Fibroblast of gingiva (primary cell): ENCODE measurements at regions not wholly inside any gene's neighbourhood (a gene's known extent, or its start where the extent isn't known, plus 50 kb on each side); places are given as distances from the start of the nearest gene placed in this dataset.
"Not testable (repeated sequence)": the region's sequence is repeated elsewhere in the genome, so short reads cannot be mapped to it uniquely, and the experiment has no call there.

ENCODE experiments used
- DNase-seq: peaks from one replicate; pipeline ENCODE4 v3.0.0-alpha.2; 2011; ENCODE audit warnings: low read depth

GRCh38 chr12:89880690-89881350, 172.2 kb upstream of the ATP2B1 start:
- no peak for DNase-seq

GRCh38 chr12:89879766-89880165, 171.1 kb upstream of the ATP2B1 start:
- no peak for DNase-seq

DNA sequence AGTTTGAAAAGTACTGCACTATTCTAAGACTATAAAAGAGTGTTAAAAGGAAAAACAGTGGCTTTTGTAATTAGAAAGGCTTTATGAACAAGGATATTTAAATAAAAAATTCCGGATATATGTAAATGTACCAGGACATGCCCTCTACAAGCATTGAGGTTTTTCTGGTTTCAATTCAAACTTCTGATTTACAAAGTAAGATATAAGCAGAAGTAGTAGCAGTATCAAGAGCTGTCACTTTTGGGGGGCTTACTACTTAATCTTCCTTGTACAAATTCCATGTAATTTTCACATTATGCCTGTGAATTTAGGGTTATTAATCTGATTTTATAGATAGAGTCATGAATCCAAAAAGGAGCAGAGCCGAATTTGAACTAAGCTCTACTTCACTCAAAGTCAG, 170.3 kb upstream of the ATP2B1 start:
- no peak for DNase-seq

- no peak for DNase-seq
Measured at GRCh38 chr12:89878327-89878726, 169.7 kb upstream of the ATP2B1 start.

- DNase-seq: no peak
Measured at GRCh38 chr12:89877671-89878070, 169.0 kb upstream of the ATP2B1 start.

DNA sequence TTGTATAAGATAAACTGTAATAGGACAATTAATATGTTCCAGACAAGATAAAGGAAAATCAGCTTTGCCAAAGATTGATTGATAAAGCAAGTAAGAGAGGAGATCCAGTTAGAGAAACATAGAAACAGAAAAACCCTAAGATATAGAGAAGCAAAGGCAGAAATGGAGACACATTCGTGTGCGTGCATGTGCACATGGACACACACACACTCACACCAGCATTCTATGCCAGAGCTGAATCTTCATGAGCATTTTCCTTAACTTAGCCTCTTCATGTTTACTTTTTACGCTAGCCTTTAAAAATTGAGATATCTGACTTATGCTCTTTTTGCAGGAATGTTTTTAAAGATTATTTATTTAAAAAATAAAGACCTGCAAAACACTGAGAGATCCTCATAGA, 168.5 kb upstream of the ATP2B1 start:
- no peak for DNase-seq

GRCh38 chr12:89875809-89876208, 167.2 kb upstream of the ATP2B1 start:
- no peak for DNase-seq

- DNase-seq: peak; percentile 15
Measured at GRCh38 chr12:89875225-89875624, 166.6 kb upstream of the ATP2B1 start.

DNA sequence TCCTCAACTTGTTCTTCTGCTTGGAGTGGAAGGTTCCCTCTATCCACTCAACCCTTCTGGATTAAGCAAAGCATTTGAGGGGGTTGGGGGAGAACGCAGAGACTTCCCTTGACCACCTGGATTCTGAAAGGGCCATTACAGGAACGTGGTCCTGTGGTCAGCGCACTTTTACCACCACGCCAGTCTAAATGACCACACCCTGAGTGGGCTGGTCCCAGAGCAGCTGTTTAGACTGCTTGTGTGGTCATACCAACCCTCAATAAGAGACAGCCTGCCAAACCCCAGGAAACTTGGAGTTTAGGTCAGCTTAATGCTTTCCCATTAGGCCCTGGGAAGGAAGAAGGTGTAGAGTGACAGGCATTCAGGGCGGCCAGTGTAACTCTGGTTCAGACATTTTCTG, 165.5 kb upstream of the ATP2B1 start:
- no peak for DNase-seq

GRCh38 chr12:89873745-89874144, 165.1 kb upstream of the ATP2B1 start:
- DNase-seq: no peak

- DNase-seq: no peak
Measured at GRCh38 chr12:89872922-89873630, 164.4 kb upstream of the ATP2B1 start.

DNA sequence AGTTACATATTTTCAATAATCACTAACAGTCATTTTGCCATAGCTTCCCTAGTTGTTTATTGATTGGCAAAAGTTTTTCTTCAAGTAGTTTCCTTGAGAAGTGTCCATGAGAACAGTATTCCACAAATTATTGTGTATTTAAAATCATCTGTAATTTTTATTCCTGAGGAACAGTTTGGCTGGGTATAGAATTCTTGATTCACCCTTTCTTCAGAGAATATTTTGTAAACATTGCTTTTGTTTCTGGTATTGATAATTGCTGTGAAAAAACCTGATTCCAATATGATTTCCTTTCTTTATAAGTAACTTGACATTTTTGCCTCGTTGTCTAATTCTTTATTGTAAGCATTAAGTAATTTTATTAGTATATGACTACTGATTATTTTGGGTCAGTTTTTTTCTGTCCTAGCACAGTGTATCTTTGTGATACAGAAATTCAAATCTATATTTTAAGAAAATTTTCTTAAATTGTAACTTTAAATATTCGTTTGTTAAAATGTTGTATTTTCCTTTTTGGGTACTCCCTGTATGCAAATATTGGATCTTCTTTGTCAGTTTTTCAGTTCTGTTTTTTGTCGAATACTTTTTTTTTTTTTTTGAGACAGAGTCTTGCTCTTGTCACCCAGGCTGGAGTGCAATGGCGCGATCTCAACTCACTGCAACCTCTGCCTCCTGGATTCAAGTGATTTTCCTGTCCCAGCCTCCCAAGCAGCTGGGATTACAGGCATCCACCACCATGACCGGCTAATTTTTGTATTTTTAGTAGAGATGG, 162.0 kb upstream of the ATP2B1 start:
- DNase-seq: no peak

DNA sequence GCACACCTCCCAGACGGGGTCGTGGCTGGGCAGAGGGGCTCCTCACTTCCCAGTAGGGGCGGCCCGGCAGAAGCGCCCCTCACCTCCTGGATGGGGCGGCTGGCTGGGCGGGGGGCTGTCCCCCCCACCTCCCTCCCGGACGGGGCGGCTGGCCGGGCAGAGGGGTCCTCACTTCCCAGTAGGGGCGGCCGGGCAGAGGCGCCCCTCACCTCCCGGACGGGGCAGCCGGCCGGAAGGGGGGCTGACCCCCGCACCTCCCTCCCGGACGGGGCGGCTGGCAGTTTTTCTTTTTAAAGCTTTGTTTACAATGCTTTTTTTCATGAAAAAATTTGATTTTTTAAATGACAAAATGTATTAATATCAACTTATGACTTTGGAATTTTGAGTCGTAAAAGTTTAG, 159.0 kb upstream of the ATP2B1 start:
- DNase-seq: not testable (repeated sequence)

- DNase-seq: no peak
Measured at GRCh38 chr12:89864411-89864810, 155.8 kb upstream of the ATP2B1 start.

GRCh38 chr12:89863968-89864367, 155.3 kb upstream of the ATP2B1 start:
- peak; percentile 42 for DNase-seq

GRCh38 chr12:89863493-89863938, 154.9 kb upstream of the ATP2B1 start:
- no peak for DNase-seq

- peak; percentile 59 for DNase-seq
Measured at GRCh38 chr12:89862511-89863445, 154.1 kb upstream of the ATP2B1 start.

DNA sequence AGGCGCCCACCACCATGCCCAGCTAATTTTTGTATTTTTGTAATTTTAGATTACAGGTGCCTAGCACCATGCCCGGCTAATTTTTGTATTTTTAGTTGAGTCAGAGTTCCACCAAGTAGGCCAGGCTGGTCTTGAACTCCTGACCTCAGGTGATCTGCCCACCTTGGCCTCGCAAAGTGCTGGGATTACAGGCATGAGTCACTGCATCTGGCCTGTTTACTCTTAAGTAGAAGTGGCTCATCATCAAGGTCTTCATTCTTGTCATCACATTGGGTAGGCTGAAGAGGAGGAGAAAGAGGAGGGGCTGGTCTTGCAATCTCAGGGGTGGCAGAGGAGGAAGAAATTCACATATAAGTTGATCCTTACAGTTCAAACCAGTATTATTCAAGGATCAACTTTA, 152.4 kb upstream of the ATP2B1 start:
- DNase-seq: no peak

GRCh38 chr12:89859508-89860220, 151.0 kb upstream of the ATP2B1 start:
- DNase-seq: no peak

- DNase-seq: no peak
Measured at GRCh38 chr12:89858718-89859117, 150.1 kb upstream of the ATP2B1 start.

DNA sequence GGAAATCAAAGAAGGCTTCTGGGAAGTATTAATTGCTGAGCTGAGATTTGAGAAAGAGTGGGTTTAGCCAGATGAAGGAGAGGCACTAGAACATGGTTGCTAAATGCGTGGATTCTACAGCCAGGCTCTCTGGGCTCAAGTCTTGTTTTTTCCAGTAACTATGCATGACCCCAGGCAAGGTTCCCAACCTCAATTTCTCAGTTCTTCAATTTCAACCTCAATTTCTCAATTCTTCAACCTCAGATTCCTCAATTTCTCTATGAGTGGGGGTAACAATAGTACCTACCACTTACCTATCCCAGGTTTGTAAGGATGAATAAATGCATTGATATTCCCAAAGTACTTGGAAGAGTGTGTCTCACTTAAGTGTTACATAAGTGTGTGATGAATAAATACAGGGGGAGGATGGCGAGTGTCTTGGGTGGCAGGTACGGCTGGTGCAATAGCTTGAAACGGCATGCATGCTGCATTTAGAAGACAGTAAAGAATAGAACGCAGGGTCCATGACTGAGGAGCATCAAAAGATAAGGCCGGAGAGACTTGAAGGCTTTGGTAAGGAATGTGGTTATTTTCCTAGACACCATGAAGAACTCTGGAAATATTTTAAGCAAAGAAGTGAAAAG, 149.1 kb upstream of the ATP2B1 start:
- no peak for DNase-seq
